T47D (cell line): ENCODE measurements at regions not wholly inside any gene's neighbourhood (a gene's known extent, or its start where the extent isn't known, plus 50 kb on each side); places are given as distances from the start of the nearest gene placed in this dataset.

Experiments
- DNase-seq, 2 experiments: peaks; one replicate each; pipeline versions ENCODE4 v3.0.0 to v3.0.0-alpha.2; 2011 to 2012; ENCODE audit warnings: low read depth in 1 of 2, low spot score in 1 of 2
- JUND ChIP-seq: IDR thresholded peaks from 2 replicates; pipeline ENCODE4 v1.6.1; 2012; ENCODE audit warnings: low read depth
- in situ Hi-C: cut with HindIII; loops from 2 replicates; pipeline ENCODE4 v1.10.0; 2016; ENCODE audit warnings: low sequenced_read_pairs, low pct_unique_long_range_greater_than_20kb

DNA sequence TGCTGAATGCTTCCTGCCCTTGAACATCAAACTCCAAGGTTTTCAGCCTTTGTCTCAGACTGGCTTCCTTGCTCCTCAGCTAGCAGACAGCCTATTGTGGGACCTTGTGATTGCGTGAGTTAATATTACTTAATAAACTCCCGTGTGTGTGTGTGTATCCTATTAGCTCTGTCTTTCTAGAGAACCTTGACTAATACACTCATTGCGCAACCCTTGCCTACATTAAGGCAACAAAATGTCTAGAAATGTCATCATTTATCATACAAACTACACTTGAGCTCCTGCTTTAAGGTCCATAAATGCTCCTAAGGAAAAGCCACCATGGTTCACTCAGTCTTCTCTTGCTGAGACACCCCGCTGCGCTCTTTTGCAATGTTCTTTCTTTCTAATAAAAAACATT is 2861.0 kb downstream of the PCDH9 start:
- TF ChIP-seq JUND = no peak
- DNase-seq = no peak
- in situ Hi-C loops = no loop called here

DNA sequence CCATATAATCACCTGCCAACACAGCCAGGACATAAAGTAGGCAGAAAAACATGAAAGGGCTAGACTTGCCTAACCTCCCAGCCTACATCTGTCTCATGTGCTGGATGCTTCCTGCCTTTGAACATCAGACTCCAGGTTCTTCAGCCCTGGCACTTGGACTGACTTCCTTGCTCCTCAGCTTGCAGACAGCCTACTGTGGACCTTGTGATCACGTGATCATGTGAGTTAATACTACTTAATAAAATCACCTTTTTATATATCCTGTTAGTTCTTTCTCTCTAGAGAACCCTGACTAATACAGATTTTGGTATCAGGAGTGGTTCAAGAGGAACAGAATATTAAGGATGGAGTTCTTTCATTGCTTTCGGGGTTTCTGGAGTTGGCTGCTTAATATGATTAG is 2867.6 kb downstream of the PCDH9 start:
- TF ChIP-seq JUND = no peak
- in situ Hi-C loops = no loop called here
- DNase-seq = no peak

DNA sequence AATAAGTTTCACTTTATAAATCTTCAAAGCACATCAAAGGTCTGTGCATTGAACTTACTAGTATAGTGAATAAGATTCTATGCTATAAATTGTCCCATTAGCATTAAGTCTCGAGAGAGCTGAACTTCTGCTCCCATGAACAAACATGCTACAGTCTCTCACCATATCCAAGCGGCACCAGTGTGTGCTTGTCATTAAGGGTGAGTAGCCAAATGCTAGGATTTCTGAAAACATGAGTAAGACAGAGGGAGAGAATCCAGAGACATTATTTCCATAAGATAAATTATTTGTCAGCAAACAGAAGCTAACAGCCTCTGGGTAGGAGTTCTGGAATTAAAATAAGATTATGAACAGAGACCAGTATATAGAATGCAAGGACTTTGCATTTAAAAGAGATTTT is 2882.5 kb downstream of the PCDH9 start:
- DNase-seq = no peak
- no peak for TF ChIP-seq JUND
- in situ Hi-C loops = no loop called here

DNA sequence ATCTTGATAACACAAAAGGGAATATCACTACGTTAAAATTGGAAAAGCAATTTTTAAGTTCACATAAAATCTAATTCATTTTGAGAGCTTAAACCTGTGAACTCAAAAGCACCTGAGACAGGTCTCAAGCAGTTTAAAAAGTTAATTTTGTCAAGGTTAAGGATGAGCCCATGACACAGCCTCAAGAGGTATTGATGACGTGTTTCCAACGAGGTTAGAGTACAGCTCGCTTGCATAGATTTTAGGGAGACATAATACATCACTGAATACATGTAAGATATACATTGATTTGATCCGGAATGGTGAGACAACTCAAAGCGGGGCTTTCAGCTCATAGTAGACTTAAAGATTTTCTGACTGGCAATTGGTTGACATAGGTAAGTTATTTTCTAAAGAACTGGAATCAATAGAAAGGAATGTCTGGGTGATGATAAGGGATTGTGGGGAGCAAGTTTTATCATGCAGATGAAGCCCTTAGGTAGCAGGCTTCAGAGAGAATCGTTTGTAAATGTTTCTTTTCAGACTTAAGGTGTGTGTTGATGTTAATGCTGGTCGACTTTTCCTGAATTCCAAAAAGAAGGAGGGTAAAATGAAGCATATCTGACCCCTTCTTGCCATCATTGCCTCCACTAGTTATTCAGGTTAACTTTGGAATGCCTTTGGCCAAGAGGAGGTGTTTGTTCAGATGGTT is 2890.6 kb downstream of the PCDH9 start:
- in situ Hi-C loops = no loop called here
- no peak for TF ChIP-seq JUND
- no peak for DNase-seq

DNA sequence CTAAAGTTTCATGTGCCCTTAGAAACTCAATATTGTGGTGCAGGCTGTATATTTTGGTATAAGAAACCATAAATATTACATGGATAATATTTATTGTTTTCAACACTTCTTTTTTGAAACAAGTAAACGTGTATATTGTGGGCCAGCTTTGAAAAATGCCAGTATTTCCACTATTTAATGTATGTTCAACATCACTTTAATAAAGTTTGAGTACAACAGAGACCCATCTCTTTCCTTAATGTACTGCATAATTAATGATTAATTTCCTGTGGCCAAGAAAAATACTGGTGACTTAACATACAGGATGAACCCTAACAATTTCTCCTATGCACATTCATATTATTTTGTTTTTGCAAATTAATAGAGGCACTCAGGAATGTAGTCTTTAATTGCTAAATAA is 2891.5 kb downstream of the PCDH9 start:
- no peak for DNase-seq
- no peak for TF ChIP-seq JUND
- in situ Hi-C loops = no loop called here

DNA sequence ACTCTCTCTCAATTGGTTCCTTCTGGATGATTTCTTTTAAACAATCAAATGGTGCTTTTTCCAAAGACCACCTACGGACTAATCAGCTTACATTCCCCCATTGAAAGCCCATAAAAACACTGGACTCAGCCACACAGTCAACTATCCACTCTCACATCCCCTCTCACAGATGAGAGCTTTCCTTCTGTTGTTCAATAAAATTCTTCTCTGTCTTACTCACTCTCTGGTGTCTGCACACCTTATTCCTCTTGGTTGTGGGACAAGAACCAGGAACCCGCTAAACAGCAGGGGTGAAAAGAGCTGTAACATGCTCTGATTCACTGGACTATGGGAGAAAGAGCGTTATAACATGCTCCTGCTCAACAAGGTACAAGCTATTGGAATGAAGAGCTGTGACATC is 2896.2 kb downstream of the PCDH9 start:
- no peak for TF ChIP-seq JUND
- DNase-seq = no peak
- in situ Hi-C loops = no loop called here

DNA sequence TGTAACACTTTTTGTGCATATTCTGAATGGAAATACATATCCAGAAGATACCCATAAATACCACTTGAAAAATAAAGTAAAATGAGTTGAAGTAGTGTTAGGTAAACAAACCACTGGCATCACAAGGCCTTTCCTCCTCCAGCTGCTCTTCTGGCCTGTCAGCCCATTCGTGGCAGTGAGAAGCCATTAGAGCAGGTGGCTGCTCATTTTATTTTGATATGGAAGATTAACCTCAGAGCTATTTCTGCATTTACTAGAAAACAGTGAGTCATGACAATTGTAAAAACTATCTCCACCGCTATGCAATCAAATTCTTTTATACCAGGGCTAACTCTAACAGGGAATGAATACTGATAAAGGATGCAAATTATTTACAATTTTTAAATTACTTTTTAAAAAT is 2898.1 kb downstream of the PCDH9 start:
- no peak for TF ChIP-seq JUND
- DNase-seq = no peak
- in situ Hi-C loops = no loop called here

DNA sequence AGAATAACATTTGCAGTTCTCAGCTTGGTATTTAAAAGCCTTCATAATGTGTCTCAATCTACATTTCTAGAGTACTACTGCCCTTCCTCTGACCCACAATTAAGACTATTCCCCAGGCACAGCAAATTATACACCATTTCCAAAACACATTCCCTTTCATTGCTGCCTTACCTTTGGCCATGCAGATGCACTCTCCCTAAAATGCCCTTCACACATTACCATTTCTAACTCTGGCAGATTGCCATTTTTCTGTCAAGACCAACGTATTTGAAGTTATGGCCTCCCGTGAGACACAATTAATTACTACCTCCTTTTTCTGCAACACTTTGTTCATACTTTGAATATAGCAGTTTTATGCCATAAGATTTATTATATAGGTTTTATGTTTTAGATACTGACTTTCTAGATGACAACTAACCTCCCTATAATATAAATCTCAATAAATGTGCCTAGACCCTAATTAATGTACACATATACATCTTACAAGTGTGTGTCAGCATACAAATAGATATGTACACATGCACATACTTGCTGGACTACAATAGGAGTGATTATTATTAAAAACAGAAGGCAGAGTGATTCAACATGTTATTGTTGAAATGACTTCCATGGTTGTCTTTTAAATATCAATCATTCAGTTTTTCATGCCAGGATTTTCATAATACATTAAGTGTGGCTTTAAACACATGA is 2902.5 kb downstream of the PCDH9 start:
- TF ChIP-seq JUND = no peak
- in situ Hi-C loops = no loop called here
- DNase-seq = no peak

DNA sequence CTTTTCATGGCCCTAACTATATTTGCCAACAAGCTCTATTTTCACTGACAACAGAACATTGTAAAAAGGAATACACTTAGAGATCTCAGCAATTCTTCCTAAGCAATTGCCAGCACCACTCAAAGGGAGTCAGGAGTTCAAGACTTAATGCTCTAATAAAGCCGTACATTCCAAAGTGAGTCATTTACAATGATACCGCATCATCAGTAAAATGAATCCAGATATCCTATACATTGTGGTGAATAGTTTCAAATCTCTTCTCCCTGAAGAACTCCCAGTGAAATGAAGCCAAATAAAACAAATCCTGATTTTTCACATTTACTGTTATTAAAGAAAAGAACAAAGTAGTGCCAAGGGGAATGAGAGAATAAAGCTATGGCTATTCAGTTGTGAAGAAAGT is 2898.7 kb upstream of the PCDH20 start:
- in situ Hi-C loops = no loop called here
- DNase-seq = no peak
- TF ChIP-seq JUND = no peak

DNA sequence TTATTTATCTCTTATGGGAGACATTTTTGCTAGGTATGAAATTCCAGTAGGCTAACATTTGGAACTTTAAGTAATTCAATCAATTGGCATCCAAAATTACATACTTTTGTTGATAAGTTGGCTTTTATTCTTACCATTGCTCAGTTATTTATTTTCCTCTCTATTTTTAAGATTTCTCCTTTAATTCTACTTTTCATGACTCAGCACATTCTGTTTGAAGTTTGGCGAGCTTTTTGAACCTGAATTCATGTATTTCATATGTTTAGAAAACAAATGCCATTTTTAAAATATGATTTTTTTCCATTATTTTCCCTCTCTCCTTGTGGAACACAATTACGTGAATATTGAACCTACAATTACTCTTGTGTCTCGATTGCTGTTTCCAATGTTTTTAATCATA is 2896.3 kb upstream of the PCDH20 start:
- in situ Hi-C loops = no loop called here
- DNase-seq = no peak
- TF ChIP-seq JUND = no peak

DNA sequence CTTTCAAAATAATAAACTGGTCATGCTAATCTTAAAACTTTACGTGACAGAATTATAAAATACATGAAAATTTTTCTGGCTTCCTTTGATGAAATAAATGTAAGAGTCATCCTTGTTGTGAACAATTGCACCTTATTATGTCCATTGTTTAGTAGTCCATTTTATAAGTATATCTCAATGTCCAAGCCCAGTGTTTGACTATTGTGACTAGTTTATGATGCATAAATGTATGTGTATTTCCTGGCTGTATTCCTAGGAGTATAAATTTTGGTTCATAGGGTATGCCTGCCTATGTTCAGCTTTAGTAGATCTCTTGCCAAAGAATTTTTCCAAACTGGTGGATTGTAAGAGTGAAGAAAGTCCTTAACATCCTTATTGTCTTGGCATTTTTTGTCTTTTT is 2895.5 kb upstream of the PCDH20 start:
- TF ChIP-seq JUND = no peak
- no peak for DNase-seq
- in situ Hi-C loops = no loop called here

DNA sequence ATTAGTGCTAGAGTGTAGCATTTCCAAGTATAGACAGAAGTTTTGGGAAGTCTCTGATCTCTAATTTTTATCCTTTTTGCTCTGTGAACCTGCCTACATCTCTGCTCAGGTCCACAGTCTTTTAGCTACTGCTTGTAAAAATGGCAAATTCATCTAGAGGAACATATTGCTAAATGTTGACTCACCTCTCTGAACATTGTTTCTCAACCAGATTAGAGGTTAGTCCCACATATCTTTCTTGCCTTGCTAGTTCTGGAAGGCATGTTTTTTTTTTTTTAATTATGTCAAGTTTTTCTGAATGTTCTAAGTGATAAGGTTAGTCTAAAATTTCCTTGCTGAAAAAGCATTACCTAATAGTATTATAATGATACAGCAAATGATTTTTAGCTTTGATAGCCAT is 2889.6 kb upstream of the PCDH20 start:
- in situ Hi-C loops = no loop called here
- no peak for TF ChIP-seq JUND
- no peak for DNase-seq

DNA sequence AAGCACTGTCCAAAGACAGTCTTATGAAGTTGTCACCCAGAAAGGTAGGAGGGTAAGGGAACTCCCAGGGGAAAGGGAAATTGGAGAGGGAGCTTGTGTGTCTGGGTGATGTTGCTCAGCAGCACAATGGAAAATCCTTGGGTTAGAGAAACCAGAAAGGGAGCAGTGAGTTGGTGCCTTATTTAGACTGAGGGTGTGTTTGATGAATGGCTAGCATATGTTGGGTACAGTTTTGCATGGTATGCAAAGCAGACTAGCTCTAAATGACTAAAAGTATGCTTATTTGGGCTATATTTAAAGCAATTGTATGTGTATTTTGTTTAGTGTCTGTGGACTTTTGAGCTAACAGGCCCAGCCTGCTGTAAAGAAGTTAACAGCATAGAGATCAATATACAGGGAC is 2884.6 kb upstream of the PCDH20 start:
- no peak for DNase-seq
- in situ Hi-C loops = no loop called here
- no peak for TF ChIP-seq JUND

DNA sequence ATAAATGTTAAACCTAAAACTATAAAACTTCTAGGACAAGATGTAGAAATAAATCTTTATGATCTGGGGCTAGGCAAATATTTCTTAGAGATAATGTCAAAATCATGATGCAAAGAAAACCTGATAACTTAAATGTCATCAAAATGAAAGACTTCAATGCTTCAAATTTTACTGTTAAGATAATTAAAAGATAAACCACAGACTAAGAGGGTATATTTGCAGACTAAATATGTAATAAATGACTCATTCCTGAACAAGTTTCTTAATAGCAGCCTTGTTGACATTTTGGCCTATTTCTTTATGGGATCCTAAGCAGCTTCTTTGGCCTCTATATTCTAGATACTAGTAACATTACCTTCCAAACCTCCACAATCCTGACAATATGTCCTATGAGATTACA is 2878.3 kb upstream of the PCDH20 start:
- in situ Hi-C loops = no loop called here
- no peak for TF ChIP-seq JUND

More for the DNA sequence above, 2878.3 kb upstream of the PCDH20 start:
- no peak for DNase-seq
